Psoas muscle (tissue), 7 donors: ENCODE measurements at regions not wholly inside any gene's neighbourhood (a gene's known extent, or its start where the extent isn't known, plus 50 kb on each side); places are given as distances from the start of the nearest gene placed in this dataset.

Experiments used
- ATAC-seq, 4 donors: fragments of 200-7000 bp; cut with Tn5 transposase; one replicate each; pipeline ENCODE4 v1.9.1; 2020; ENCODE audit warnings: moderate library complexity in 3 of 4, mild to moderate bottlenecking in 2 of 4
- DNase-seq, 2 donors: peaks; one replicate each; pipeline ENCODE4 v3.0.0-alpha.2; 2020
- H3K27ac ChIP-seq: fragments of 200-600 bp; one replicate; pipeline ENCODE4 v1.8.0; 2022
- H3K27me3 ChIP-seq, 3 donors: fragments of 200-600 bp in 1 of 3; one replicate each; pipeline versions ENCODE4 v1.6.1 to v1.8.0; 2013 to 2022; ENCODE audit warnings: low read length in 2 of 3, mild to moderate bottlenecking in 2 of 3, moderate library complexity in 1 of 3; ENCODE audit not compliant: insufficient read depth in 3 of 3
- H3K36me3 ChIP-seq, 2 donors: fragments of 200-600 bp in 1 of 2; one replicate each; pipeline versions ENCODE4 v1.6.1 to v1.8.0; 2013 to 2022; ENCODE audit warnings: low read depth in 1 of 2, mild to moderate bottlenecking in 1 of 2, moderate library complexity in 1 of 2; ENCODE audit not compliant: insufficient read depth in 1 of 2
- H3K4me1 ChIP-seq: fragments of 200-600 bp; one replicate; pipeline ENCODE4 v1.8.0; 2022
- H3K4me3 ChIP-seq: fragments of 200-600 bp; one replicate; pipeline ENCODE4 v1.8.0; 2022; ENCODE audit warnings: mild to moderate bottlenecking
- H3K9me3 ChIP-seq: fragments of 200-600 bp; one replicate; pipeline ENCODE4 v1.8.0; 2022
- CTCF ChIP-seq: fragments of 200-600 bp; IDR thresholded peaks from one replicate; pipeline ENCODE4 v1.8.0; 2022; ENCODE audit warnings: antibody characterized with exemption
- WGBS, 3 donors: extraction: QIAGEN DNeasy Blood & Tissue Kit; methylation state at CpG; one replicate each; pipeline versions ENCODE4 v1.1.6 to v1.1.7; 2013; 5-methylcytosine and 5-hydroxymethylcytosine counted together
- intact Hi-C, 2 donors: fragments of 100-400 bp; cut with DNase I; formaldehyde crosslinking; loops; one replicate each; pipeline versions ENCODE4 v1.11.0 to v1.14.2; 2022
- donor health status: healthy with polysubstance abuse.
- donor health status: DM: no; HTN: no; CAD: no; lungs with moderate emphysema.
- donor health status: Bipolar disorder and iron deficiency.
- donor health status: healthy.
- donor health status: DM: yes; HTN: yes; CAD: no.
- donor health status: DM: no; HTN: no; CAD: no.
- donor health status: DM: yes; HTN: yes; CAD: no.

DNA sequence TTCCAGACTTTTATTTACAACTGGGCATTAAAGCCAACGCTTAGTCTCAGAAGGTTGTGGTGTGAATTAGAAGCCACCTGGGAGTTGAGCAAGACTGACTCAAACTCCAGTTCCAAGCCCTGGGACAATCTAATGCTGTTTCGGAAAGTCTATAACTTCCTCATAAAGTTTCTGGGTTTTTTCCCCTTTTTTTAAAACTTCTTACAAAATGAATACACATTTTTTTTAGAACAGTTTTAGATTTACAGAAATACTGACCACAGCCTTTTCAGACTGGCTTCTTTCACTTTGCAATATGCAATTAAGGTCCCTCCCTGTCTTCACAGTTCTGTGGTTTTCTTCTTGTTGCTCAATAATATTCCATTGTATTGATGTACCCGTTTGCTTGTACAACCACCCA is 115.9 kb upstream of the TWIST2 start:
- Histone ChIP-seq H3K27me3 (peaks cover 0 to 16% (median 0%) of the 10 kb centered on the region in 3 donors), H3K9me3 (no peaks in the 10 kb centered on the region), H3K4me1 (no peaks in the 10 kb centered on the region), H3K36me3 (no peaks in the 10 kb centered on the region), H3K4me3 (no peak overlapping the region), H3K27ac (no peak overlapping the region)
- no peak for TF ChIP-seq CTCF
- no peak for DNase-seq
- intact Hi-C loops = no loop called here
- 52 to 58% (median 53%) methylated on average over 3 of the region's 3 CpGs for WGBS, 3 donors
- ATAC-seq = no peak

DNA sequence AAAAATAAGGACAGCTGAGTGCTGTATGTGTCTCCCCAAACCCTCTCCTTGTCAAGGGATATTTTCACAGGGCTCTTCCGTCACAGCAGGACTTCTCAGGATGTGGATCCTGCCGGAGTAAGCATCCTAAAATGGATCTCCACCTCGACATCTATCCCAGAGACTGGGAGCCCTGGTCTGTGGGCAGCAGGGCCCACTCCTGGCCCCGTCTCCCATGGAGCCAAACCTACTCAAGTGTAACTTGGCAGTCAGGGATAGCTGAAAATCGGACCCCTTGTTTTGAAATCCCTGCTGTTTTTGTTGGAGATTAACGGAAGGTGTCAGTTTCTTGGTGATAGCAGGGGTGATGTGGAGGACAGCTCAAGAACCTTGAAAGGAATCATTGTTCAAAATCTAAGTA is 109.0 kb upstream of the TWIST2 start:
- WGBS, 3 donors = 73 to 81% (median 79%) methylated on average over 6 of the region's 6 CpGs

DNA sequence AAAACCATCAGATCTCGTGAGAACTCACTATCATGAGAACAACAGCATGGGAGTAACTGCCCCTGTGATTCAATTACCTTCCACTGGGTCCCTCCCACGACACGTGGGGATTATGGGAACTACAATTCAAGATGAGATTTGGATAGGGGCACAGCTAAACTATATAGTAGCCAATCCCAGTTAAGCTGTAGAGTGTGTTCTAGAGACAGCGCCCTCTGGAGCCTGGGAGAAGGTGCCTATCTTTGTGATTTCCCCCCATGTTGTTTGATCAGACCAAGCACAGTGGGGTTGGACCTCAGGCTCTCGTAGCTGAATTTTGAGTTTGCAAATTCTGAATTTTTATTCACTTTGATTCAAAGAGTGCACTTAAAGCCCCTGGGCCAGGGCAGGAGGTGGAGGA is 108.2 kb upstream of the TWIST2 start:
- intact Hi-C loops = no loop called here
- TF ChIP-seq CTCF = no peak
- DNase-seq = no peak
- no peaks in the 10 kb centered on the region for H3K4me1 ChIP-seq
- no peaks in the 10 kb centered on the region for H3K36me3 ChIP-seq
- WGBS, 3 donors = 68 to 70% (median 70%) methylated on average over 5 of the region's 5 CpGs
- peaks cover 0 to 40% (median 7%) of the 10 kb centered on the region in 3 donors for H3K27me3 ChIP-seq
- no peak overlapping the region for H3K4me3 ChIP-seq
- H3K9me3 ChIP-seq = no peaks in the 10 kb centered on the region
- ATAC-seq = no peak
- no peak overlapping the region for H3K27ac ChIP-seq

More for the DNA sequence above, 109.0 kb upstream of the TWIST2 start:
- H3K9me3 ChIP-seq = no peaks in the 10 kb centered on the region
- intact Hi-C loops = no loop called here
- TF ChIP-seq CTCF = no peak
- DNase-seq (no peak), ATAC-seq (no peak)
- no peaks in the 10 kb centered on the region for H3K4me1 ChIP-seq
- no peaks in the 10 kb centered on the region for H3K36me3 ChIP-seq
- H3K27me3 ChIP-seq = peaks cover 0 to 33% (median 7%) of the 10 kb centered on the region in 3 donors
- no peak overlapping the region for H3K27ac ChIP-seq
- H3K4me3 ChIP-seq = no peak overlapping the region

DNA sequence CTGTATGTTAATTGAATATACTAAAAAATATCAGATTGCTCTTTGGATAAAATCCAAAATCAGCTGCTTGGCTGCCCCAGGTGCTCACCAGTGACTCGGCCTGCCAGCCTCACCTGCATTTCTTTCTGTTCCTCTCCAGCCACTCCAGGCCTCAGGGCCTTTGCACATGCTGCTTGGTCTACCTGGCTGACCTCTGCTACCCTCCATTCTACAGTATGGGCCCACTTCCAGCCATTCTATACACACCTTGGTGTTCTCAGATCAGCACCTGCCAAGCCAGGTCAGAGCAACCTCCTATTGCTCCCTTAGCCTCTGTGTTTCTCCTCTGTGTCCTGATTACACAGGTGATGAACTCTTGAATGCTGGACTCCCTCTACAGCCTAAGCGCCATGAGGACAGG is 106.6 kb upstream of the TWIST2 start:
- H3K9me3 ChIP-seq = no peaks in the 10 kb centered on the region
- H3K36me3 ChIP-seq = no peaks in the 10 kb centered on the region
- DNase-seq (no peak), ATAC-seq (no peak)
- intact Hi-C loops = no loop called here
- H3K4me1 ChIP-seq = no peaks in the 10 kb centered on the region
- H3K27me3 ChIP-seq = peaks cover 0 to 44% (median 10%) of the 10 kb centered on the region in 3 donors
- H3K4me3 ChIP-seq = no peak overlapping the region
- H3K27ac ChIP-seq = no peak overlapping the region
- TF ChIP-seq CTCF = no peak
- WGBS, 3 donors = 75 to 87% (median 84%) methylated on average over 2 of the region's 2 CpGs

GRCh38 chr2:238742066-238742465 is 105.8 kb upstream of the TWIST2 start:
- WGBS, 3 donors = 58 to 70% (median 69%) methylated on average over 3 of the region's 3 CpGs
- ATAC-seq = no peak
- intact Hi-C loops = no loop called here

More at GRCh38 chr2:238742066-238742465, 105.8 kb upstream of the TWIST2 start:
- no peak for TF ChIP-seq CTCF
- Histone ChIP-seq H3K4me3 (no peak overlapping the region), H3K4me1 (no peaks in the 10 kb centered on the region), H3K27me3 (peaks cover 0 to 44% (median 10%) of the 10 kb centered on the region in 3 donors), H3K27ac (no peak overlapping the region), H3K36me3 (no peaks in the 10 kb centered on the region), H3K9me3 (no peaks in the 10 kb centered on the region)
- DNase-seq = no peak
